Natural killer cell (primary cell): ENCODE measurements at regions not wholly inside any gene's neighbourhood (a gene's known extent, or its start where the extent isn't known, plus 50 kb on each side); places are given as distances from the start of the nearest gene placed in this dataset.

Source experiments
- ATAC-seq, 3 donors: fragments of 150-1000 bp in 2 of 3; fragments of 200-7000 bp in 1 of 3; cut with Tn5 transposase; 1 replicate in 1 of 3; 2 replicates in 2 of 3; pipeline ENCODE4 v1.10.0; 2021; ENCODE audit warnings: mild to moderate bottlenecking in 2 of 3, moderate library complexity in 2 of 3
- DNase-seq, 2 donors: peaks; one replicate each; pipeline versions ENCODE4 v3.0.0 to v3.0.0-alpha.2; 2013 to 2021; ENCODE audit warnings: mixed read lengths in 1 of 2
- H3K27ac ChIP-seq: one replicate; pipeline ENCODE4 v1.5.1; 2013; ENCODE audit warnings: mild to moderate bottlenecking, low read length
- H3K27me3 ChIP-seq: one replicate; pipeline ENCODE4 v1.6.1; 2013; ENCODE audit warnings: low read length; ENCODE audit not compliant: control insufficient read depth, insufficient read depth
- H3K36me3 ChIP-seq: one replicate; pipeline ENCODE4 v1.6.1; 2013; ENCODE audit warnings: low read length; ENCODE audit not compliant: control insufficient read depth, insufficient read depth
- H3K4me1 ChIP-seq: one replicate; pipeline ENCODE4 v1.6.1; 2013; ENCODE audit warnings: low read length; ENCODE audit not compliant: control insufficient read depth, insufficient read depth
- H3K4me3 ChIP-seq: one replicate; pipeline ENCODE4 v1.5.1; 2013; ENCODE audit warnings: low read length
- H3K9me3 ChIP-seq: one replicate; pipeline ENCODE4 v1.6.1; 2013; ENCODE audit warnings: low read length; ENCODE audit not compliant: control insufficient read depth, insufficient read depth
- H3K27ac Mint-ChIP-seq, 2 donors: one replicate each; pipeline ENCODE4 v1.8.0; 2022; ENCODE audit warnings: mild to moderate bottlenecking in 2 of 2, mixed read lengths in 2 of 2, moderate library complexity in 1 of 2
- H3K27me3 Mint-ChIP-seq, 2 donors: one replicate each; pipeline ENCODE4 v1.8.0; 2022; ENCODE audit warnings: low read depth in 2 of 2, mixed read lengths in 2 of 2
- H3K36me3 Mint-ChIP-seq: one replicate; pipeline ENCODE4 v1.8.0; 2022; ENCODE audit warnings: mixed read lengths
- H3K4me1 Mint-ChIP-seq, 2 donors: one replicate each; pipeline ENCODE4 v1.8.0; 2022; ENCODE audit warnings: mixed read lengths in 2 of 2
- H3K4me3 Mint-ChIP-seq: one replicate; pipeline ENCODE4 v1.8.0; 2022; ENCODE audit warnings: mild to moderate bottlenecking, moderate library complexity, mixed read lengths
- H3K9me3 Mint-ChIP-seq, 2 donors: one replicate each; pipeline ENCODE4 v1.8.0; 2022; ENCODE audit warnings: mixed read lengths in 2 of 2
- WGBS: methylation state at CpG from one replicate; pipeline ENCODE4 v1.1.7; 2013; ENCODE audit warnings: missing lambda C conversion rate; ENCODE audit not compliant: insufficient coverage; 5-methylcytosine and 5-hydroxymethylcytosine counted together
- intact Hi-C: fragments of 100-400 bp; cut with micrococcal nuclease; formaldehyde crosslinking; loops from one replicate; pipeline ENCODE4 v1.14.2; 2022
- TF ChIP-seq, protein P1 (sequence below): fragments of 200-600 bp; IDR thresholded peaks from one replicate; pipeline ENCODE4 v1.8.0; 2022; ENCODE audit warnings: antibody characterized with exemption

DNA sequence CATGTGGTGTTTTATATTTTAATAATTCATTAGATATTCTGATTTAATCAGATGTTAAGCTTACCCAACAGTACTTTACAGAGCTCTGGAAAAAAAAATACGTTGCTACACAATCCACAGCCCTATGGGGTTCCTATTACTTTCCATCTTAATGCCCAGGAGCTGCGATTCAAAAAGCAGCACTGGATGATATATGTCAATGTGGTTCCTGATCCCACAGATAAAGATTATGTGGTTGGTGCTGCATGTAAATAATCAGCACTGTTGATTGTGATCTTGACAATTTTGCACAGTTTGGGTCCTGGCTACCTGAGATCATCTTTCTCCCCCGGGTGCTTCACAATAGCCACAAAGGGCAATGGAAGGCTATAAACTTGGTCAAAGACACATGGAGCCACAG lies 72.7 kb upstream of the DCLK2 start:
- H3K9me3 ChIP-seq, result no peaks in the 10 kb centered on the region
- TF ChIP-seq, protein P1, sequence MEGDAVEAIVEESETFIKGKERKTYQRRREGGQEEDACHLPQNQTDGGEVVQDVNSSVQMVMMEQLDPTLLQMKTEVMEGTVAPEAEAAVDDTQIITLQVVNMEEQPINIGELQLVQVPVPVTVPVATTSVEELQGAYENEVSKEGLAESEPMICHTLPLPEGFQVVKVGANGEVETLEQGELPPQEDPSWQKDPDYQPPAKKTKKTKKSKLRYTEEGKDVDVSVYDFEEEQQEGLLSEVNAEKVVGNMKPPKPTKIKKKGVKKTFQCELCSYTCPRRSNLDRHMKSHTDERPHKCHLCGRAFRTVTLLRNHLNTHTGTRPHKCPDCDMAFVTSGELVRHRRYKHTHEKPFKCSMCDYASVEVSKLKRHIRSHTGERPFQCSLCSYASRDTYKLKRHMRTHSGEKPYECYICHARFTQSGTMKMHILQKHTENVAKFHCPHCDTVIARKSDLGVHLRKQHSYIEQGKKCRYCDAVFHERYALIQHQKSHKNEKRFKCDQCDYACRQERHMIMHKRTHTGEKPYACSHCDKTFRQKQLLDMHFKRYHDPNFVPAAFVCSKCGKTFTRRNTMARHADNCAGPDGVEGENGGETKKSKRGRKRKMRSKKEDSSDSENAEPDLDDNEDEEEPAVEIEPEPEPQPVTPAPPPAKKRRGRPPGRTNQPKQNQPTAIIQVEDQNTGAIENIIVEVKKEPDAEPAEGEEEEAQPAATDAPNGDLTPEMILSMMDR, result no peak
- no peaks in the 10 kb centered on the region for H3K4me1 ChIP-seq
- H3K9me3 Mint-ChIP-seq, result no peaks in the 10 kb centered on the region
- no peak for ATAC-seq
- no peak for DNase-seq
- H3K36me3 Mint-ChIP-seq, result no peaks in the 10 kb centered on the region
- H3K4me3 Mint-ChIP-seq, result no peak overlapping the region
- no peaks in the 10 kb centered on the region for H3K36me3 ChIP-seq
- H3K4me3 ChIP-seq, result no peak overlapping the region
- peaks cover 4 to 7% of the 10 kb centered on the region in 2 donors for H3K27me3 Mint-ChIP-seq
- H3K4me1 Mint-ChIP-seq, result no peaks in the 10 kb centered on the region
- intact Hi-C loops, result no loop called here
- WGBS, result 8% methylated on average over 2 of the region's 3 CpGs
- H3K27me3 ChIP-seq, result no peaks in the 10 kb centered on the region
- H3K27ac ChIP-seq, result no peak overlapping the region
- H3K27ac Mint-ChIP-seq, result no peak overlapping the region

DNA sequence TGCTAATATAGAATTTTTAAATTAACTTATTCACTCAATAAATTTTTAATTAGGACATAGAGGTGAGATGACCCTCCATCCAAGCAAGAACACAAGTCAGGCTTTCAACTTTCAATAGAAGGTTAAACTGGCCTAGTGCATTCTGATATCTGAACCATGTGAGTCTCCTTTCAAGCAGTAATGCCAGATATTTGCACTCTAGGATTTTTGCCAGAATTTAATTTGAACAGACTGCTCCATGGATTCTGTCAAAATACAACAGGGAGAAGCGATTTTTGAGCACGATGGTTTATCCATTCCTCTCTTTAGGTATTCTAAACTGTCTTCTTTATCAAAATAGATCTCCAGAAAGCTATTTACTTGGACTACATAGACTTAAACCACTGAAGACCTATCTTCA lies 72.0 kb upstream of the DCLK2 start:
- ATAC-seq (no peak), DNase-seq (no peak)
- no peaks in the 10 kb centered on the region for H3K27me3 ChIP-seq
- no peak overlapping the region for H3K4me3 ChIP-seq
- Mint-ChIP-seq H3K36me3 (no peaks in the 10 kb centered on the region), H3K27ac (no peak overlapping the region), H3K9me3 (no peaks in the 10 kb centered on the region), H3K4me3 (no peak overlapping the region), H3K4me1 (no peaks in the 10 kb centered on the region), H3K27me3 (peaks cover under 1 to 4% of the 10 kb centered on the region in 2 donors)
- no peaks in the 10 kb centered on the region for H3K9me3 ChIP-seq
- intact Hi-C loops, result no loop called here
- TF ChIP-seq, protein P1, result no peak
- 100% methylated on average over 1 of the region's 2 CpGs for WGBS
- H3K36me3 ChIP-seq, result no peaks in the 10 kb centered on the region
- H3K4me1 ChIP-seq, result no peaks in the 10 kb centered on the region
- H3K27ac ChIP-seq, result no peak overlapping the region

DNA sequence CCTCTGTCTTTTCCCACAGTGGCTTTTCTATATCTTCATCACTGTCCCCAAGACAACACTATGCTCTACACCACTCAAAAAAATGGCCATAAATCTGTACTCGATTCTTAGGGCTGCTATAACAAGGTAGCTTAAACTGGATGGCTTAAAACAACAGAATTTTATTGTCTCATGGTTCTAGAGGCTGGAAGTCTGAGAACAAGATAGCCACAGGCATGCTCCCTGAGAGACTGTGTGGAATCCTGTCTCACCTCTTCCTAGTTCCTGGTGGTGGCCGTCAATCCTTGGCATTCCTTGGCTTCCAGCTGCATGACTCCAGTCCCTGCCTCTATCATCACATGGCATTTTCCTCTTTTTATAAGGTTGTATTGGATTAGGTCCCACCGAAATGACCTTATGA lies 70.7 kb upstream of the DCLK2 start:
- 87% methylated on average over 2 of the region's 3 CpGs for WGBS
- TF ChIP-seq, protein P1, result no peak
- no peaks in the 10 kb centered on the region for H3K36me3 Mint-ChIP-seq
- Histone ChIP-seq H3K27me3 (no peaks in the 10 kb centered on the region), H3K27ac (no peak overlapping the region), H3K4me1 (no peaks in the 10 kb centered on the region), H3K4me3 (no peak overlapping the region), H3K9me3 (no peaks in the 10 kb centered on the region), H3K36me3 (no peaks in the 10 kb centered on the region)
- no peak for DNase-seq
- no peaks in the 10 kb centered on the region for H3K4me1 Mint-ChIP-seq
- no peaks in the 10 kb centered on the region for H3K9me3 Mint-ChIP-seq
- H3K4me3 Mint-ChIP-seq, result no peak overlapping the region
- intact Hi-C loops, result no loop called here
- no peak for ATAC-seq
- no peak overlapping the region for H3K27ac Mint-ChIP-seq
- H3K27me3 Mint-ChIP-seq, result peaks cover 0 to 4% of the 10 kb centered on the region in 2 donors

DNA sequence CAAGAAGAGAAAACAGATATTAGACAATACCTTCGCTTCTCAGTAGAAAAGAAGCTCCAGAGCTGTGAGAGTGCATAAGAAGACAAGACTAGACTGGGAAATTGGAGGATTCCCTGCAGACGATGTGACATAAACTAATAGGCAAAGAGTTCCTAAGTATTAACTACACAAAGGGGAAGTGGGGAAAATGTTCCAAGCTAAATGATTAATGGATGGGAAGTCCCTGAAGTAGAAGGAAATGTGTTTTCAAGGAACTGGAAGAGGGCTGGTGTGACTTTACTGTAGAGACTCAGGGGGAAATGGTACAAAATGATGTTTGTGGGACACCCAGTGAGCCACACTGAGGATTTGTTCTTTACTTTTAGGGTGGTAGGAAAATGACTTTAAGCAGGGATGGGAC lies 69.7 kb upstream of the DCLK2 start:
- 51% methylated on average over 2 of the region's 2 CpGs for WGBS
- Histone ChIP-seq H3K4me1 (no peaks in the 10 kb centered on the region), H3K27ac (no peak overlapping the region), H3K36me3 (no peaks in the 10 kb centered on the region), H3K4me3 (no peak overlapping the region), H3K27me3 (no peaks in the 10 kb centered on the region), H3K9me3 (no peaks in the 10 kb centered on the region)
- no peak for DNase-seq
- H3K4me3 Mint-ChIP-seq, result no peak overlapping the region
- H3K27me3 Mint-ChIP-seq, result peaks cover 0 to 4% of the 10 kb centered on the region in 2 donors
- H3K9me3 Mint-ChIP-seq, result no peaks in the 10 kb centered on the region
- intact Hi-C loops, result no loop called here
- H3K36me3 Mint-ChIP-seq, result no peaks in the 10 kb centered on the region
- TF ChIP-seq, protein P1, result no peak
- ATAC-seq, result no peak
- no peak overlapping the region for H3K27ac Mint-ChIP-seq
- H3K4me1 Mint-ChIP-seq, result no peaks in the 10 kb centered on the region
